SK-N-SH treated with all-trans-retinoic acid at 6 μM for 48 hours (cell line): ENCODE measurements at regions not wholly inside any gene's neighbourhood (a gene's known extent, or its start where the extent isn't known, plus 50 kb on each side); places are given as distances from the start of the nearest gene placed in this dataset.

Experiments
- ATAC-seq: fragments of 200-7000 bp; cut with Tn5 transposase; 3 replicates; pipeline ENCODE4 v1.9.1; 2020; ENCODE audit warnings: mild to moderate bottlenecking, moderate library complexity
- BACH2 ChIP-seq: fragments of 250-450 bp; sonication (Bioruptor Pico); IDR thresholded peaks from 2 replicates; pipeline ENCODE4 v1.9.0; 2021; ENCODE audit warnings: mild to moderate bottlenecking, borderline replicate concordance
- CREB5 ChIP-seq: fragments of 250-450 bp; sonication (Bioruptor Pico); IDR thresholded peaks from 2 replicates; pipeline ENCODE4 v1.5.1; 2020; ENCODE audit warnings: low read depth, mild to moderate bottlenecking, moderate library complexity
- GLIS3 ChIP-seq: fragments of 250-450 bp; sonication (Bioruptor Pico); IDR thresholded peaks from 2 replicates; pipeline ENCODE4 v1.5.0; 2020; ENCODE audit warnings: mild to moderate bottlenecking, moderate library complexity
- OSR1 ChIP-seq: fragments of 250-450 bp; sonication (Bioruptor Pico); IDR thresholded peaks from 2 replicates; pipeline ENCODE4 v1.8.0; 2022; ENCODE audit warnings: moderate library complexity, mild to moderate bottlenecking, inconsistent platforms
- PATZ1 ChIP-seq: fragments of 250-450 bp; sonication (Bioruptor Pico); IDR thresholded peaks from 2 replicates; pipeline ENCODE4 v1.8.0; 2020; ENCODE audit warnings: mild to moderate bottlenecking, moderate library complexity, borderline replicate concordance
- POU6F1 ChIP-seq: fragments of 250-450 bp; sonication (Bioruptor Pico); IDR thresholded peaks from 2 replicates; pipeline ENCODE4 v1.8.0; 2021; ENCODE audit warnings: low read depth, mild to moderate bottlenecking, moderate library complexity, borderline replicate concordance
- PPARA ChIP-seq: fragments of 250-450 bp; sonication (Bioruptor Pico); IDR thresholded peaks from 2 replicates; pipeline ENCODE4 v1.5.0; 2020; ENCODE audit warnings: mild to moderate bottlenecking, borderline replicate concordance
- SNAI2 ChIP-seq: fragments of 250-450 bp; sonication (Bioruptor Pico); IDR thresholded peaks from 2 replicates; pipeline ENCODE4 v1.5.0; 2020; ENCODE audit warnings: mild to moderate bottlenecking, moderate library complexity
- TSHZ2 ChIP-seq: fragments of 250-450 bp; sonication (Bioruptor Pico); IDR thresholded peaks from 2 replicates; pipeline ENCODE4 v1.5.0; 2020; ENCODE audit warnings: mild to moderate bottlenecking, moderate library complexity
- ZC3H10 ChIP-seq: fragments of 250-450 bp; sonication (Bioruptor Pico); IDR thresholded peaks from 2 replicates; pipeline ENCODE4 v1.5.1; 2021; ENCODE audit warnings: mild to moderate bottlenecking, moderate library complexity
- ZFP30 ChIP-seq: fragments of 450-650 bp; formaldehyde crosslinking; IDR thresholded peaks from 2 replicates; pipeline ENCODE4 v1.5.0; 2022; ENCODE audit warnings: mild to moderate bottlenecking, moderate library complexity
- ZNF565 ChIP-seq: fragments of 450-650 bp; formaldehyde crosslinking; conservative IDR thresholded peaks from 2 replicates; pipeline ENCODE4 v1.5.0; 2020; ENCODE audit warnings: low read depth, mild to moderate bottlenecking, moderate library complexity
- ZNF8 ChIP-seq: fragments of 450-650 bp; formaldehyde crosslinking; IDR thresholded peaks from 2 replicates; pipeline ENCODE4 v1.5.0; 2020; ENCODE audit warnings: mild to moderate bottlenecking, moderate library complexity

- TF ChIP-seq PATZ1 (CRISPR knock-in tag) (no peak), ZFP30 (CRISPR knock-in tag) (no peak)
Measured at GRCh38 chr4:36587909-36588472, 306.6 kb downstream of the DTHD1 start (continued).

- no peak for TF ChIP-seq ZNF565 (CRISPR knock-in tag)
- no peak for TF ChIP-seq POU6F1 (CRISPR knock-in tag)
- no peak for TF ChIP-seq ZFP30 (CRISPR knock-in tag)
Measured at GRCh38 chr4:36590343-36590742, 308.9 kb downstream of the DTHD1 start.

GRCh38 chr4:36601864-36602495, 320.6 kb downstream of the DTHD1 start:
- TF ChIP-seq PATZ1 (CRISPR knock-in tag), result no peak
- TF ChIP-seq BACH2 (CRISPR knock-in tag), result no peak
- TF ChIP-seq TSHZ2 (CRISPR knock-in tag), result no peak
- TF ChIP-seq SNAI2 (CRISPR knock-in tag), result no peak
- no peak for TF ChIP-seq OSR1
- no peak for TF ChIP-seq GLIS3 (CRISPR knock-in tag)
- TF ChIP-seq ZFP30 (CRISPR knock-in tag), result no peak
- TF ChIP-seq CREB5 (CRISPR knock-in tag), result no peak
- TF ChIP-seq ZNF8 (CRISPR knock-in tag), result no peak
- TF ChIP-seq PPARA (CRISPR knock-in tag), result no peak
- no peak for TF ChIP-seq ZC3H10 (CRISPR knock-in tag)
- no peak for ATAC-seq

More at GRCh38 chr4:36590343-36590742, 308.9 kb downstream of the DTHD1 start:
- ATAC-seq, result no peak

- TF ChIP-seq OSR1 (no peak), CREB5 (CRISPR knock-in tag) (no peak), TSHZ2 (CRISPR knock-in tag) (no peak), GLIS3 (CRISPR knock-in tag) (no peak)
- no peak for ATAC-seq
Measured at GRCh38 chr4:36609661-36610060, 328.2 kb downstream of the DTHD1 start.
